ENCODE measurements at regions not wholly inside any gene's neighbourhood (a gene's known extent, or its start where the extent isn't known, plus 50 kb on each side); places are given as distances from the start of the nearest gene placed in this dataset.

- TF ChIP-seq EZH2phosphoT487 (IDR thresholded peaks at IDR 0.05; ENCODE audit: borderline replicate concordance, low read length) (no peak), EZH2 (IDR thresholded peaks at IDR 0.05; ENCODE audit: low read length, unreplicated experiment) (no peak)
Observed at GRCh38 chr3:132857317-132857716, 135.1 kb upstream of the NPHP3 start.
